Keratinocyte (primary cell): ENCODE measurements at regions not wholly inside any gene's neighbourhood (a gene's known extent, or its start where the extent isn't known, plus 50 kb on each side); places are given as distances from the start of the nearest gene placed in this dataset.

Experiments
- DNase-seq: peaks from one replicate; pipeline ENCODE4 v3.0.0-alpha.2; 2011; ENCODE audit warnings: low read depth, missing footprints, low spot score
- FAIRE-seq: peaks from 2 replicates; lab custom pipeline; 2011; peaks lifted over from hg19 to GRCh38; lab: Jason Lieb, UNC
- H2AFZ ChIP-seq: 2 replicates; pipeline ENCODE4 v1.6.0; 2012; ENCODE audit warnings: low read length, control low read depth, inconsistent platforms; ENCODE audit not compliant: control insufficient read depth
- H3K27ac ChIP-seq: 2 replicates; pipeline ENCODE4 v1.5.1; 2011; ENCODE audit warnings: low read length; ENCODE audit not compliant: control insufficient read depth, insufficient read depth
- H3K27me3 ChIP-seq: 3 replicates; pipeline ENCODE4 v1.6.0; 2011; ENCODE audit warnings: low read length; ENCODE audit not compliant: control insufficient read depth, insufficient read depth; ENCODE audit errors: extremely low read depth
- H3K36me3 ChIP-seq, 2 experiments: 2 replicates in 1 of 2; 3 replicates in 1 of 2; pipeline ENCODE4 v1.5.1; 2011; ENCODE audit warnings: low read length in 2 of 2, mild to moderate bottlenecking in 1 of 2; ENCODE audit not compliant: control insufficient read depth in 2 of 2, insufficient read depth in 2 of 2; ENCODE audit errors: extremely low read depth in 1 of 2
- H3K4me1 ChIP-seq: 3 replicates; pipeline ENCODE4 v1.5.1; 2011; ENCODE audit warnings: low read length; ENCODE audit not compliant: control insufficient read depth, insufficient read depth; ENCODE audit errors: extremely low read depth
- H3K4me2 ChIP-seq: 3 replicates; pipeline ENCODE4 v1.6.0; 2011; ENCODE audit warnings: low read depth, low read length; ENCODE audit not compliant: control insufficient read depth, insufficient read depth; ENCODE audit errors: extremely low read depth
- H3K4me3 ChIP-seq, 3 experiments: fragments of 200-600 bp in 1 of 3; sonication (generic) in 1 of 3; 2 replicates in 2 of 3; 3 replicates in 1 of 3; pipeline ENCODE4 v1.5.1; 2011 to 2016; ENCODE audit warnings: low read length in 3 of 3, mild to moderate bottlenecking in 3 of 3, control low read depth in 2 of 3, inconsistent platforms in 1 of 3, low read depth in 1 of 3, mixed read lengths in 1 of 3, mixed run types in 1 of 3, moderate library complexity in 1 of 3; ENCODE audit not compliant: control insufficient read depth in 2 of 3, insufficient read depth in 2 of 3; ENCODE audit errors: extremely low read depth in 1 of 3
- H3K79me2 ChIP-seq: 2 replicates; pipeline ENCODE4 v1.6.0; 2012; ENCODE audit warnings: low read length; ENCODE audit not compliant: control insufficient read depth, insufficient read depth
- H3K9ac ChIP-seq: 3 replicates; pipeline ENCODE4 v1.6.0; 2011; ENCODE audit warnings: low read length; ENCODE audit not compliant: control insufficient read depth, insufficient read depth; ENCODE audit errors: extremely low read depth
- H3K9me1 ChIP-seq: 3 replicates; pipeline ENCODE4 v1.6.0; 2011; ENCODE audit warnings: low read length; ENCODE audit not compliant: control insufficient read depth, insufficient read depth; ENCODE audit errors: extremely low read depth
- H3K9me3 ChIP-seq: 2 replicates; pipeline ENCODE4 v1.5.1; 2012; ENCODE audit warnings: low read depth, low read length; ENCODE audit not compliant: control insufficient read depth
- H4K20me1 ChIP-seq: 3 replicates; pipeline ENCODE4 v1.6.0; 2011; ENCODE audit warnings: low read length; ENCODE audit not compliant: control insufficient read depth, insufficient read depth; ENCODE audit errors: extremely low read depth
- CTCF ChIP-seq, 3 experiments: IDR thresholded peaks in 1 of 3; conservative IDR thresholded peaks in 1 of 3; optimal IDR thresholded peaks in 1 of 3; 2 replicates in 2 of 3; 3 replicates in 1 of 3; pipeline versions ENCODE3 to v1.5.1; 2011; ENCODE audit warnings: low read length in 3 of 3, mild to moderate bottlenecking in 3 of 3, moderate library complexity in 2 of 3, control low read depth in 1 of 3, inconsistent platforms in 1 of 3; ENCODE audit not compliant: insufficient read depth in 2 of 3; ENCODE audit errors: extremely low read depth in 1 of 3
- EZH2 ChIP-seq: IDR thresholded peaks from one replicate; pipeline ENCODE4 v1.6.1; 2012; ENCODE audit warnings: inconsistent platforms, mild to moderate bottlenecking, low read length, moderate library complexity
- dilution Hi-C: fragments of 300-500 bp; cut with MboI; formaldehyde crosslinking; loops from one replicate; pipeline ENCODE4 v1.7.0; 2020; ENCODE audit warnings: low sequenced_read_pairs; ENCODE audit not compliant: extremely low pct_ligation_motif_present

- Histone ChIP-seq H3K4me2 (peak overlapping the region; percentile 69), H3K9me1 (no peaks in the 10 kb centered on the region), H3K79me2 (no peaks in the 10 kb centered on the region), H3K4me3 (peak overlapping the region in 1 of 3 experiments; percentile 36), H3K36me3 (no peaks in the 10 kb centered on the region), H4K20me1 (no peaks in the 10 kb centered on the region), H3K27me3 (no peaks in the 10 kb centered on the region), H3K9ac (peak overlapping the region; percentile 7), H2AFZ (peak overlapping the region; percentile 4), H3K4me1 (peaks cover 29% of the 10 kb centered on the region), H3K27ac (peak overlapping the region; percentile 79), H3K9me3 (no peaks in the 10 kb centered on the region)
- TF ChIP-seq CTCF (optimal IDR thresholded peaks at IDR 0.05 in 1 of 3, IDR thresholded peaks at IDR 0.05 in 1 of 3, conservative IDR thresholded peaks at IDR 0.05 in 1 of 3; ENCODE audit: extremely low read depth in 1 of 3, insufficient read depth in 2 of 3, low read length in 3 of 3) (no peak), EZH2 (no peak)
- dilution Hi-C loops: no loop called here
- no peak for DNase-seq
- no peak for FAIRE-seq
Observed at GRCh38 chr6:18327626-18328025, 59.5 kb upstream of the RNF144B start.

GRCh38 chr6:18326980-18327379, 60.2 kb upstream of the RNF144B start:
- no peaks in the 10 kb centered on the region for H3K36me3 ChIP-seq
- no peak for DNase-seq
- no peak overlapping the region for H3K4me2 ChIP-seq
- no peaks in the 10 kb centered on the region for H3K9me3 ChIP-seq
- no peak for FAIRE-seq
- no peak overlapping the region for H3K4me3 ChIP-seq
- peak overlapping the region; percentile 52 for H2AFZ ChIP-seq
- no peaks in the 10 kb centered on the region for H3K9me1 ChIP-seq
- dilution Hi-C loops: no loop called here
- peaks cover 29% of the 10 kb centered on the region for H3K4me1 ChIP-seq
- H4K20me1 ChIP-seq: no peaks in the 10 kb centered on the region
- H3K79me2 ChIP-seq: no peaks in the 10 kb centered on the region
- H3K27me3 ChIP-seq: no peaks in the 10 kb centered on the region
- H3K27ac ChIP-seq: no peak overlapping the region
- no peak for TF ChIP-seq CTCF (optimal IDR thresholded peaks at IDR 0.05 in 1 of 3, IDR thresholded peaks at IDR 0.05 in 1 of 3, conservative IDR thresholded peaks at IDR 0.05 in 1 of 3; ENCODE audit: extremely low read depth in 1 of 3, insufficient read depth in 2 of 3, low read length in 3 of 3)
- no peak for TF ChIP-seq EZH2
- H3K9ac ChIP-seq: no peak overlapping the region
